ENCODE measurements at regions not wholly inside any gene's neighbourhood (a gene's known extent, or its start where the extent isn't known, plus 50 kb on each side); places are given as distances from the start of the nearest gene placed in this dataset.

- Histone ChIP-seq H3K9me3 (ENCODE audit: control insufficient read depth, low read length) (no peaks in the 10 kb centered on the region), H3K27me3 (ENCODE audit: control insufficient read depth, insufficient read depth, low read length) (no peaks in the 10 kb centered on the region), H3K36me3 (ENCODE audit: control insufficient read depth, insufficient read depth, low read length) (no peaks in the 10 kb centered on the region), H2AFZ (no peak overlapping the region), H3K9ac (no peak overlapping the region), H3K79me2 (no peaks in the 10 kb centered on the region), H3K4me2 (ENCODE audit: low read length) (no peak overlapping the region), H3K4me1 (no peaks in the 10 kb centered on the region), H3K27ac (no peak overlapping the region), H3K4me3 (ENCODE audit: low read depth, low read length) (no peak overlapping the region)
- TF ChIP-seq CTCF (IDR thresholded peaks at IDR 0.05), result no peak
These were observed 189.2 kb downstream of the PCSK1 start for GRCh38 chr5:96243862-96244261.

GRCh38 chr5:96243203-96243602 lies 189.8 kb downstream of the PCSK1 start:
- Histone ChIP-seq H3K27me3 (ENCODE audit: control insufficient read depth, insufficient read depth, low read length) (no peaks in the 10 kb centered on the region), H2AFZ (no peak overlapping the region), H3K9ac (no peak overlapping the region), H3K4me1 (no peaks in the 10 kb centered on the region), H3K4me3 (ENCODE audit: low read depth, low read length) (no peak overlapping the region), H3K79me2 (no peaks in the 10 kb centered on the region), H3K9me3 (ENCODE audit: control insufficient read depth, low read length) (no peaks in the 10 kb centered on the region), H3K27ac (no peak overlapping the region), H3K36me3 (ENCODE audit: control insufficient read depth, insufficient read depth, low read length) (no peaks in the 10 kb centered on the region), H3K4me2 (ENCODE audit: low read length) (no peak overlapping the region)
- no peak for TF ChIP-seq CTCF (IDR thresholded peaks at IDR 0.05)

- H3K9me3 ChIP-seq (ENCODE audit: control insufficient read depth, low read length), result no peaks in the 10 kb centered on the region
- no peak overlapping the region for H3K4me3 ChIP-seq (ENCODE audit: low read depth, low read length)
- no peak overlapping the region for H3K27ac ChIP-seq
- no peaks in the 10 kb centered on the region for H3K4me1 ChIP-seq
- H3K27me3 ChIP-seq (ENCODE audit: control insufficient read depth, insufficient read depth, low read length), result no peaks in the 10 kb centered on the region
- no peak overlapping the region for H3K4me2 ChIP-seq (ENCODE audit: low read length)
- no peak overlapping the region for H2AFZ ChIP-seq
- H3K79me2 ChIP-seq, result no peaks in the 10 kb centered on the region
- H3K36me3 ChIP-seq (ENCODE audit: control insufficient read depth, insufficient read depth, low read length), result no peaks in the 10 kb centered on the region
- TF ChIP-seq CTCF (IDR thresholded peaks at IDR 0.05), result no peak
- H3K9ac ChIP-seq, result no peak overlapping the region
These were observed 190.5 kb downstream of the PCSK1 start for GRCh38 chr5:96242571-96242970.

- Histone ChIP-seq H3K79me2 (no peaks in the 10 kb centered on the region), H3K27ac (no peak overlapping the region), H3K4me1 (no peaks in the 10 kb centered on the region), H3K4me3 (ENCODE audit: low read depth, low read length) (no peak overlapping the region), H3K27me3 (ENCODE audit: control insufficient read depth, insufficient read depth, low read length) (no peaks in the 10 kb centered on the region), H3K36me3 (ENCODE audit: control insufficient read depth, insufficient read depth, low read length) (no peaks in the 10 kb centered on the region), H3K4me2 (ENCODE audit: low read length) (no peak overlapping the region), H3K9me3 (ENCODE audit: control insufficient read depth, low read length) (no peaks in the 10 kb centered on the region), H3K9ac (no peak overlapping the region), H2AFZ (no peak overlapping the region)
- no peak for TF ChIP-seq CTCF (IDR thresholded peaks at IDR 0.05)
These were observed 196.2 kb downstream of the PCSK1 start for GRCh38 chr5:96236831-96237230.

GRCh38 chr5:96236051-96236450 lies 197.0 kb downstream of the PCSK1 start:
- Histone ChIP-seq H3K9me3 (ENCODE audit: control insufficient read depth, low read length) (no peaks in the 10 kb centered on the region), H3K27me3 (ENCODE audit: control insufficient read depth, insufficient read depth, low read length) (no peaks in the 10 kb centered on the region), H3K27ac (no peak overlapping the region), H3K9ac (no peak overlapping the region), H3K79me2 (no peaks in the 10 kb centered on the region), H3K4me3 (ENCODE audit: low read depth, low read length) (no peak overlapping the region), H2AFZ (no peak overlapping the region), H3K4me2 (ENCODE audit: low read length) (no peak overlapping the region), H3K4me1 (no peaks in the 10 kb centered on the region), H3K36me3 (ENCODE audit: control insufficient read depth, insufficient read depth, low read length) (no peaks in the 10 kb centered on the region)
- no peak for TF ChIP-seq CTCF (IDR thresholded peaks at IDR 0.05)

Measured in parathyroid adenoma (tissue), 2 donors.